BLaER1 treated with 17β-estradiol and CSF1 and Interleukin-3, amounts not matched to agents 10 nM and 100 nM (cell line): ENCODE measurements at regions not wholly inside any gene's neighbourhood (a gene's known extent, or its start where the extent isn't known, plus 50 kb on each side); places are given as distances from the start of the nearest gene placed in this dataset.

Source experiments
- H3K27ac ChIP-seq, 11 experiments: shearing (Covaris generic); formaldehyde crosslinking; 2 replicates each; pipeline ENCODE4 v1.8.1; 2022
- H3K27me3 ChIP-seq, 11 experiments: shearing (Covaris generic); formaldehyde crosslinking; 2 replicates each; pipeline ENCODE4 v1.8.1; 2022
- H3K36me3 ChIP-seq, 11 experiments: shearing (Covaris generic); formaldehyde crosslinking; 2 replicates each; pipeline ENCODE4 v1.8.1; 2022
- H3K4me1 ChIP-seq, 10 experiments: shearing (Covaris generic); formaldehyde crosslinking; 2 replicates each; pipeline ENCODE4 v1.8.1; 2022
- H3K4me2 ChIP-seq, 11 experiments: shearing (Covaris generic); formaldehyde crosslinking; 2 replicates each; pipeline ENCODE4 v1.8.1; 2022
- H3K4me3 ChIP-seq, 10 experiments: shearing (Covaris generic); formaldehyde crosslinking; 2 replicates each; pipeline ENCODE4 v1.8.1; 2022
- H3K9ac ChIP-seq, 11 experiments: shearing (Covaris generic); formaldehyde crosslinking; 2 replicates each; pipeline ENCODE4 v1.8.1; 2022
- H3K9me3 ChIP-seq, 11 experiments: shearing (Covaris generic); formaldehyde crosslinking; replicated peaks in 1 of 11; 2 replicates each; pipeline ENCODE4 v1.8.1; 2022
- H4K20me1 ChIP-seq, 11 experiments: shearing (Covaris generic); formaldehyde crosslinking; 2 replicates each; pipeline ENCODE4 v1.8.1; 2022
- Cebpa-rat ChIP-seq, 11 experiments: shearing (Covaris generic); IDR thresholded peaks; 2 replicates each; pipeline ENCODE4 v1.8.1; 2022

DNA sequence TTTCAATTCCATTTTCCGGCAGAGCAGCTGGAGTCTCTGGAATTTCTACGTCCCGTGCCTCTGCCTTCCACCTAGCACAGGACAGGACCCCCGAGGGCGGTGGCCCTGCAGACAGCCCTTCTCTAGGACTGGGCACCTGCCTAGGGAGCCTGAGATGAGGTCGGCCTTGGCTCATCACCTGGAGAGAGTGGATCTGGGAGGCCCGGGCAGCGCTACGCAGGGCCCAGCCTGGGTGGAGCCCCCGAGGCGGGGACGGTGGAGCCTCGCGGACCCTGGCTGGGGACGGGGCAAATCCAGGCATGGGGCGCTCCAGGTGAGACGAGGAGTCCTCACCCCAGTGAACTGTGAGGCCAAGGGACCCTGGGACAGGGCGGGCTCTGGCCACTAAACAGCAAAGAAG is 114.5 kb downstream of the MTRR start:
- no peak overlapping the region for H3K27ac ChIP-seq
- no peak overlapping the region for H3K4me3 ChIP-seq
- H3K4me2 ChIP-seq: no peak overlapping the region
- peaks cover 0 to 12% (median 10%) of the 10 kb centered on the region in 10 experiments; a peak in 14 of 20 replicates for H3K4me1 ChIP-seq
- H3K36me3 ChIP-seq: no peaks in the 10 kb centered on the region
- H3K9me3 ChIP-seq: peaks cover 0 to 12% (median 6%) of the 10 kb centered on the region in 11 experiments; a peak in 10 of 22 replicates
- TF ChIP-seq Cebpa-rat (IDR thresholded peaks at IDR 0.05): no peak
- H3K9ac ChIP-seq: no peak overlapping the region
- no peaks in the 10 kb centered on the region for H4K20me1 ChIP-seq
- no peaks in the 10 kb centered on the region for H3K27me3 ChIP-seq

DNA sequence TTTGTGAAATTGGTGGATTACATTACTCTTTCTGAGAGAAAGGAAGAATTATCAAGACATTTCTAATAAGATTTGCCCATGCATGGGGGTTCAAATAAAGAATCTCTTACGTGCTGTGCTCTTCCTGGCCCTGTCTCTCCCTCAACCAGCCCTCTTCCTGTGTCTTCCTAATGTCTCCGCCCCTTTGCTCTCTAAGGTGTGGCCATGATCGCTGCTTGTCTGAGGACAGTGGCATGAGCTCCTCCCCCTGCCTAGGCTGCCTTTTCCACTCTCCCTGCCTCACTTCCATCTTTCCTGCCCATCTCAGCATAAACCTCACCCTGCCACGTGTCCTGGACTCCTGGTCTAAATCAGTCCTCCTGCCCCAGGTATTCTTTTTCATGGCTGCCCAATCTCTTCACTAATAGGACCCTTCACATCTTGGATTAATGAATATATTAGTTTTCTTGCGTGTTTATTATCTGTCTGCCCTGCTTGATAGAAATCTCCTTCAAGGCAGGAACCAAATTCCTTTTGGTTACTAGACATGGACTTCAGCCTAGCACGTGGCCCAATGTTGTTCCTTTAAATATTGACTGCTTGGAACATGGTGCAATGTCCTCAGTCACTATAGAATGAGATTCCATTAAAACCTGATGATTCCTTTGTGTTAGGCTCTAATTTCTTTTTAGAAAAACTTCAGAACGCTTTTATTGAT is 122.3 kb downstream of the MTRR start:
- Histone ChIP-seq H3K4me3 (no peak overlapping the region), H3K9me3 (peaks cover 0 to 11% (median 5%) of the 10 kb centered on the region in 11 experiments; a peak in 8 of 22 replicates), H3K27me3 (no peaks in the 10 kb centered on the region), H3K36me3 (no peaks in the 10 kb centered on the region), H3K4me1 (peaks cover 0 to 8% (median 0%) of the 10 kb centered on the region in 10 experiments; a peak in 2 of 20 replicates), H3K4me2 (no peak overlapping the region), H3K27ac (no peak overlapping the region), H4K20me1 (no peaks in the 10 kb centered on the region), H3K9ac (no peak overlapping the region)
- no peak for TF ChIP-seq Cebpa-rat (IDR thresholded peaks at IDR 0.05)

DNA sequence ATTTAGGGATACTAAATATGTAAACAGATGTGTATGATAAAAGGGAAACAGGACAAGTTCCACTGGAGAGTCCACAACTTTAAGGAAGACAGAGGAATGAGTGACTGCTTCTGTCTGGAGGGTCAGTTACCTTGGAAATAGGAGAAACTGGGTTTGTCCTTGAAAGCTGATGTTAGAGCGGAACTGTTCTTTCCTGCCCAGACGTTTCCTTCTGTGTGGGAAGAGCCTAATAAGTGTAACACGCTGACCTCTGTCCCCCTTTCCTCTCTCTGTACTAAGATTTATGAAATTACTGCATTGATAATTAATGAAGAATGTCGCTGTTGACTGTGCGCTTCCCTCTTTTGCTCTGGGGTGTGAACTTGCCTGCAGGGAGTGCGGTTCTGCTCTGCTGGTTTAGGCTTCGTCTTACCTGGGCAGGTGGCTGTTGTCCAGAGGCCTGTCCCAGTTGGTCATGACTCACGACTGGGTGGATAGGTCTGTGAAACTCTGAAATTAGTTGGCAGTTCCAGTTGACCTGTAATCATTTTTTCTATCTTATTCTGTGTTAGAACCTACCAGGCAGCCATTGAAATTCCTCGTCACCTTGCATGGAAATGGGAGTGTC is 126.8 kb downstream of the MTRR start:
- Histone ChIP-seq H3K4me2 (no peak overlapping the region), H3K4me3 (no peak overlapping the region)
- no peak for TF ChIP-seq Cebpa-rat (IDR thresholded peaks at IDR 0.05)

DNA sequence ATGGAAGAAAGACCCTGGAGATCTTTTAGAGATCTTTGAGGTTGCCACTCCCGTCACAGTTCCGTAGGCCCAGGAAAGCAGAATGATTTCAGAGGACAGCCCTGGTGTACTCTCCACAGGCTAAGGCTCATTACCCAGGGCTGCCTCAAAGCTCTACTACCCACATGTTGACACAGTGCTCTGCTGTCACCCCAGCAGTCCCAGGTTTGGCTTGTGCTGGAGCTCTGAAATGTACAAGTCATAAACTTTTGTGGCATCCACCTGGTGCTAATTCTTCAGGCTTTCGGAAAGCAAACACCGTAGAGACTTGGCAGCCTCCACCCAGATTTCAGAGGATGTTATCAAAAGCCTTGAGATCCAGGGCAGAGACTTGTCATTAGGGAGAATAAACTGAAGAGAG is 136.5 kb downstream of the MTRR start:
- no peaks in the 10 kb centered on the region for H3K27me3 ChIP-seq
- no peak overlapping the region for H3K4me3 ChIP-seq
- H4K20me1 ChIP-seq: no peaks in the 10 kb centered on the region
- no peaks in the 10 kb centered on the region for H3K4me1 ChIP-seq
- H3K4me2 ChIP-seq: no peak overlapping the region
- TF ChIP-seq Cebpa-rat (IDR thresholded peaks at IDR 0.05): no peak
- H3K36me3 ChIP-seq: no peaks in the 10 kb centered on the region
- no peak overlapping the region for H3K9ac ChIP-seq
- no peak overlapping the region for H3K27ac ChIP-seq
- H3K9me3 ChIP-seq: peaks cover 9 to 34% (median 20%) of the 10 kb centered on the region in 11 experiments; a peak in 20 of 22 replicates

More for the DNA sequence above, 126.8 kb downstream of the MTRR start:
- Histone ChIP-seq H3K27ac (no peak overlapping the region), H3K27me3 (no peaks in the 10 kb centered on the region), H4K20me1 (no peaks in the 10 kb centered on the region), H3K4me1 (peaks cover 0 to 8% (median 0%) of the 10 kb centered on the region in 10 experiments; a peak in 2 of 20 replicates), H3K36me3 (no peaks in the 10 kb centered on the region), H3K9ac (no peak overlapping the region), H3K9me3 (peaks cover 0 to 10% (median 4%) of the 10 kb centered on the region in 11 experiments; a peak in 7 of 22 replicates)

DNA sequence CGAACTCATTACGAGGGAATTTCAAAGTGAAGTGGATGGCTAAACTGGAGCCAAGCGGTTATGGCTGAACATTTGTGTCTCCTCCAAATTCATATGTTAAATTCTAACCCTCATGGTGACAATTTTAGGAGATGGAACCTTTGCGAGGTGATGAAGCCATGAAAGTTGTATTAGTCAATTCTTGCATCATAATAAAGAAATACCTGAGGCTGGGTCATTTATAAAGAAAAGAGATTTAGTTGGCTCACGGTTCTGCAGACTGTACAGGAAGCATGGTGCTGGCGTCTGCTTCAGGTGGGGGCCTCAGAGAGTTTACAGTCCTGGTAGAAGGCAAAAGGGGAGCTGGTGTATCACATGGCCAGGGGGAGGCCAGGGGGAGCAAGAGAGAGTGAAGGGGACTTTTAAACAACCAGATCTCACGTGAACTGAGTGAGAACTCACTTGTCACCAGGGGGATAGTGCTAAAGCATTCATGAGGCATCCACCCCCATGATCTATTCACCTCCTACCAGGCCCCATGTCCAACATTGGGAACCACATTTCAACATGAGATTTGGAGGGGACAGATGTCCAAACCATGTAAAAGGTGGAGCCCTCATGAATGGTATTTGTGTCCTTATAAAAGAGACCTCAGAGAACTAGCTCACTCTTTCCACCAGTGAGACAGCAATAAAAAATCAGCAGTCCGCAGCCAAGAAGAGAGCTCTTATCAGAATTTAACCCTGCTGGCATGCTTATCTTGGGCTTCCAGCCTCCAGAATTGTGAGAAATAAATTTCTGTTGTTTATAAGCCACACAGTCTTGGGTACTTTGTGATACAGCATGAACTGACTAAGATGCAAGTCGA is 143.4 kb downstream of the MTRR start:
- no peak for TF ChIP-seq Cebpa-rat (IDR thresholded peaks at IDR 0.05)
- H3K27ac ChIP-seq: no peak overlapping the region
- H3K4me1 ChIP-seq: peaks cover 15 to 32% (median 22%) of the 10 kb centered on the region in 10 experiments
- H3K9me3 ChIP-seq: peaks cover 12 to 34% (median 21%) of the 10 kb centered on the region in 11 experiments; a peak in 21 of 22 replicates
- H3K27me3 ChIP-seq: no peaks in the 10 kb centered on the region
- H3K36me3 ChIP-seq: no peaks in the 10 kb centered on the region
- H3K4me3 ChIP-seq: no peak overlapping the region
- no peak overlapping the region for H3K4me2 ChIP-seq
- H3K9ac ChIP-seq: no peak overlapping the region
- no peaks in the 10 kb centered on the region for H4K20me1 ChIP-seq

DNA sequence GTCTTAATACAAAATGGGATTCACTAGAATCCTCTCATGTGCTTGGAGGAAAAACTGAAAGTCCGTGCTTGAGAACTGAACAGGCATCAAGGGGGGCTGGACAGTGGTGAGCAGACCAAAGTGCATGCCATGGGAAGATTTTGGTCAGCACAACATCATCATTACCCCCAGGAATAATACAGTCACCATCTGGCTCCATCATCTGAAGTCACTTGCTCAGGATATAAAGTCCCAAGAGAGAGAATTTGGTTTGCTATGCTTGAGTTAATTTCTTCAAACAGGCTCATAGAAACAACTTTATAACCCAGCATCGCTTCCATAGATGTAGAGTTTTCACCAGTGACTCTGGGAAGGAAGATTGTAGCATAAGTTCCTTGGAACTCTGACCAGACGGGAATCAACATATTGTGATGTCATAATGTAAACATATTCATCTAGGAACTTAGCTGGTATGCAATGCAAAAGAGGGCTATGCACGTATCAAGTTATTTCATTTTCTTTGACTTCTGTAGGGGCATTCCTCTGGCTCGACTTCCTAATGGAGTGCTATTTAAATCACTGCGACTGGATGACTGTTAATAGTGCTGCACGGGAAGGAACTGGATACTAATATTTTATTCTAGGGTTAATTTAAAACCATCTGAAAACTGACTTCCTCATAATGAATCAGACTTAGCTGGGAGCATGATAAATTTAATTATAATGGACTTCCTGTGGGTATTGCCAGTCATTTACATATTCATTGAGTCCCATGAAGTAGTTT is 145.2 kb downstream of the MTRR start:
- TF ChIP-seq Cebpa-rat (IDR thresholded peaks at IDR 0.05): no peak
- H3K27me3 ChIP-seq: no peaks in the 10 kb centered on the region
- no peak overlapping the region for H3K9ac ChIP-seq
- peak overlapping the region in 2 of 10 experiments; percentile 1 to 4; a peak in 1 of 20 replicates for H3K4me3 ChIP-seq
- no peaks in the 10 kb centered on the region for H4K20me1 ChIP-seq
- peak overlapping the region; percentile 61 to 83 (median 70) for H3K4me2 ChIP-seq
- peak overlapping the region in 1 of 11 experiments; percentile 1; a peak in 1 of 22 replicates for H3K27ac ChIP-seq
- peaks cover 6 to 42% (median 16%) of the 10 kb centered on the region in 11 experiments for H3K9me3 ChIP-seq
- no peaks in the 10 kb centered on the region for H3K36me3 ChIP-seq
- H3K4me1 ChIP-seq: peaks cover 15 to 32% (median 22%) of the 10 kb centered on the region in 10 experiments

DNA sequence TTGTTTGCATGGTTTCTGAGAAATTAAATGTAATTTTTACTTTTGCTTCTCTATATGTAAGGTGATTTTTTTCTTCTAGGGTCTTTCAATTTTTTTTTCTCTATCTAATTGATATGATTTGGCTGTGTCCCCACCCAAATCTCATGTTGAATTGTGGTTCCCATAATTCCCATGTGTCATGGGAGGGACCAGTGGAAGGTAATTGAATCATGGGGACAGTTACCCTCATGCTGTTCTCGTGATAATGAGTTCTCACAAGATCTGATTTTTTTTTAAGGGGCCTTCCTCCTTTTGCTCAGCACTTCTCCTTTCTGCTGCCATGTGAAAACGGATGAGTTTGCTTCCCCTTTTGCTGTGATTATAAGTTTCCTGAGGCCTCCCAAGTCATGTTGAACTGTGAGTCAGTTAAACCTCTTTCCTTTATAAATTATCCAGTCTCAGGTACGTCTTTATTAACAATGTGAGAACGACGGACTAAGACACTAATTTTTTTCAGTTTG is 150.8 kb downstream of the MTRR start:
- peaks cover 3 to 12% (median 5%) of the 10 kb centered on the region in 10 experiments for H3K4me1 ChIP-seq
- no peak overlapping the region for H3K9ac ChIP-seq
- no peak overlapping the region for H3K4me3 ChIP-seq
- no peaks in the 10 kb centered on the region for H3K36me3 ChIP-seq
- no peaks in the 10 kb centered on the region for H3K27me3 ChIP-seq
- peaks cover 11 to 52% (median 19%) of the 10 kb centered on the region in 11 experiments; a peak in 21 of 22 replicates for H3K9me3 ChIP-seq
- H3K27ac ChIP-seq: peak overlapping the region in 3 of 11 experiments; percentile 34 to 70 (median 45); a peak in 4 of 22 replicates
- H4K20me1 ChIP-seq: no peaks in the 10 kb centered on the region
- TF ChIP-seq Cebpa-rat (IDR thresholded peaks at IDR 0.05): no peak
- no peak overlapping the region for H3K4me2 ChIP-seq

DNA sequence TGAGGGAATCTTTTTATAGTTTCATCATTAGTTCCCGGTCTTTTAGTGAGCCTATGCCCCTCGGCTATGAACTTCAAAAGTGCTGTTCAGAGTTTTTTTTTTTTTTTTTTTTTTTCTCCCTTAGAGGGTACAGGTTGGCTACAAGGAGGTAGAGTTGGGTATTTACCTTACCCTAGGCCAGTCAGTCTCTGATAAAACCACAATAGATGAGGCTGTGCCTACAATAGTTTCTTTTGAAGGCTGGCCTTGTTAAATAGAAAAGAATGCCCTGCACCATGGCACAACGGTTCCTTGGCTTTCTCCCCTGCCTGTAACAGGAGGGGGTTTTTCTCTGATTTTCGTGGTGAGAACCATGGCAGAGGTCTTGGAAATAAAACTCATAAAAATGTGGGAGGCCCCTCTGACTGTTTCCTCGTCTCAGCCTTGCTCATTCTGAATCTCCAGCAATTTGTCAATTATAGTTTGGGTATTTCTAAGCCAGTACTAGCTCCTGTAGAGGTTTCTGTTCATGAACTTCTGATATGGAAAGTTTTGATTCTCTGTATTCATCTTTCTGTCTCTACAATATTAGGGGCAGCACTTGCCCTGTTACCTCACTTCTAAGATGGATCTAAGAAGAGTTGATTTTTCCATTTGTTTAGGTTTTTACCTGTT is 152.0 kb downstream of the MTRR start:
- Histone ChIP-seq H3K4me2 (no peak overlapping the region), H3K27ac (no peak overlapping the region), H3K9me3 (peaks cover 11 to 52% (median 19%) of the 10 kb centered on the region in 11 experiments; a peak in 21 of 22 replicates), H3K4me1 (no peaks in the 10 kb centered on the region), H3K9ac (no peak overlapping the region), H3K27me3 (no peaks in the 10 kb centered on the region), H3K36me3 (no peaks in the 10 kb centered on the region), H3K4me3 (no peak overlapping the region), H4K20me1 (no peaks in the 10 kb centered on the region)
- no peak for TF ChIP-seq Cebpa-rat (IDR thresholded peaks at IDR 0.05)
